GM18517 (cell line): ENCODE measurements at regions not wholly inside any gene's neighbourhood (a gene's known extent, or its start where the extent isn't known, plus 50 kb on each side); places are given as distances from the start of the nearest gene placed in this dataset.
"Not testable (repeated sequence)": the region's sequence is repeated elsewhere in the genome, so short reads cannot be mapped to it uniquely, and the experiment has no call there.

Experiments used
- ATAC-seq: cut with Tn5 transposase; IDR thresholded peaks from one replicate; pipeline ENCODE4 v1.9.1; 2021; ENCODE audit warnings: mild to moderate bottlenecking, moderate library complexity; ENCODE audit not compliant: unreplicated experiment

- no peak for ATAC-seq
These were observed 975.4 kb downstream of the ZPLD1 start for GRCh38 chr3:103410231-103410630.

GRCh38 chr3:103421460-103421859 is 986.6 kb downstream of the ZPLD1 start:
- ATAC-seq = no peak

GRCh38 chr3:103437883-103438282 is 1003.1 kb downstream of the ZPLD1 start:
- no peak for ATAC-seq

- ATAC-seq = peak; percentile 93
These were observed 1005.9 kb downstream of the ZPLD1 start for GRCh38 chr3:103440539-103441203.

- ATAC-seq = no peak
These were observed 1012.3 kb downstream of the ZPLD1 start for GRCh38 chr3:103446953-103447629.

- no peak for ATAC-seq
These were observed 1018.3 kb downstream of the ZPLD1 start for GRCh38 chr3:103453152-103453551.

- ATAC-seq = no peak
These were observed 1025.0 kb downstream of the ZPLD1 start for GRCh38 chr3:103459815-103460214.

GRCh38 chr3:103470498-103470897 is 1035.7 kb downstream of the ZPLD1 start:
- ATAC-seq = no peak

GRCh38 chr3:103494011-103494410 is 1059.2 kb downstream of the ZPLD1 start:
- no peak for ATAC-seq

- no peak for ATAC-seq
These were observed 1059.7 kb downstream of the ZPLD1 start for GRCh38 chr3:103494512-103494911.

- ATAC-seq = no peak
These were observed 1060.4 kb downstream of the ZPLD1 start for GRCh38 chr3:103495186-103495585.

- ATAC-seq = no peak
These were observed 1064.5 kb downstream of the ZPLD1 start for GRCh38 chr3:103499132-103499900.

- ATAC-seq = no peak
These were observed 1065.2 kb downstream of the ZPLD1 start for GRCh38 chr3:103499967-103500366.

GRCh38 chr3:103510760-103511159 is 1075.9 kb downstream of the ZPLD1 start:
- no peak for ATAC-seq

GRCh38 chr3:103511891-103512290 is 1077.1 kb downstream of the ZPLD1 start:
- peak; percentile 44 for ATAC-seq

GRCh38 chr3:103512595-103512994 is 1077.8 kb downstream of the ZPLD1 start:
- ATAC-seq = no peak

- no peak for ATAC-seq
These were observed 1078.2 kb downstream of the ZPLD1 start for GRCh38 chr3:103513003-103513402.

- ATAC-seq = no peak
These were observed 1080.3 kb downstream of the ZPLD1 start for GRCh38 chr3:103515116-103515515.

GRCh38 chr3:103516950-103517349 is 1082.1 kb downstream of the ZPLD1 start:
- no peak for ATAC-seq

GRCh38 chr3:103531327-103531726 is 1096.5 kb downstream of the ZPLD1 start:
- not testable (repeated sequence) for ATAC-seq

GRCh38 chr3:103532986-103533385 is 1098.2 kb downstream of the ZPLD1 start:
- no peak for ATAC-seq

GRCh38 chr3:103554451-103554850 is 1119.6 kb downstream of the ZPLD1 start:
- no peak for ATAC-seq
